OCI-M1 (cell line): ENCODE measurements at regions not wholly inside any gene's neighbourhood (a gene's known extent, or its start where the extent isn't known, plus 50 kb on each side); places are given as distances from the start of the nearest gene placed in this dataset.
A peak's percentile ranks its signal among the peaks of the same experiment; 100 is the strongest.

Experiments
- DNase-seq: peaks from one replicate; lab custom pipeline; 2025; lab: John Stamatoyannopoulos, UW

DNA sequence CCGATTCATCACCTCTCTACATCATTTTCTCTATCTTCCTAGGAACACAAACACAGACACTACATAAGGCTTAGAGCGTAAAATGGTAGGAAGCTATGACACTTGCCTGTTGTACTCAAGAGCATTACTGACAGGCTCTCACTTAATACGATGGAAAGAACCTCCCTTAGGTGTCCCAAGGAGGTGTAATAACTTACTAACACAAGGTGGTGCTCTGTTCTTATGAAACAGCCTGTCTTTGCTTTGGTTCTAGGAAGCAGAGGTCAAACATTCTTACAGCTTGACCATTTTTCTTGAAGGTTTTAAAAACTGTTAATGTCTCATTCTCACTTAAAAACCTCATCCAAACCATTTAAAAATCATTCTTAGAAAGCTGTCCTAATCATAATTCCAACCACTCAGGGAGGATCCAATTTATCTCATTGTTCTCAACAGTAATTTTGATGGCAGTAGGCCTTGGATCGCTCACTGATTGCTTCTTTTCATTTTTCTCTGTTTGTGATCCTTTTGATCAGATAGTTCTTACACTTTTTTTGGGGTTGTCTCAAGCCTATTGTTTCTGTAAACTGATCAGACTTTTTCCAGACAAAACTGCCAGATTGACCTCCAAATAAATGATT is 317.8 kb upstream of the AGTR1 start:
- peak; percentile 62 for DNase-seq

DNA sequence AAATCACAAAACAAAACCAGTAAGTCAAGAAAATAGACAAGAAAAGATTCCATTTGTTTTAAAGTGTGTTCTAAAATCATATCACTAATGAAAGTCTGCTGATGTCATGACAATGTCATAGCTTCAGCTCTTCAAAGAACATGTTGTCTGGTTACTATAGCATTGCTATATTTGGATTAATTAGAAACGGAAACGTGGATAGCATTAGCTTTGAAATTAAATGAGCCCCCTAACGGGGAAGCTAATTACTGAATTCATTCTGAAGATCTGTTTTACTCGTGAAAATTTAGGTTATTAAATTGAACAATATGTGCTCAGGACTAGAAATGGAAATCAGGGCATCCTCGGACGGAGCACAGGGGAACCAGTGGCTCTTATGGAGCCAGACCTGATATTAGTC is 316.7 kb upstream of the AGTR1 start:
- DNase-seq, result no peak

DNA sequence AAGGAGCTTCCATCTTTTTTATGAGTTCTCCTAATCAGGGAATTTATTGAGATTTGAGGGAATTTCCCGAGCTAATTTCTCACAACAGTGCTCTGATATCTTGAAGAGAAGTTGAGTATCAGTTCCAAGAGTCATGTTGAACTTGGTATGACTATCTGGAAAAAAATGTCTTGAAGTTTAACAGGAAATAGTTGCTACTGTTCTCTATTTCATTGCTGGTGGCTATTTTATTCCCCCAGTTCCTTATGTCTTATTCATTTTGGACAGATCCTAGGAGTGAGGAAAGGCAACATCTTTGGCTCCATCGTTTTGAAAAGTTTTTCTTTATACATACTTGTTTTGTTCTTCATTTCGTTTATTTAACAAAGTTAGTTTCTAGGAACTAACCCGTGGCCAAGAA is 307.8 kb upstream of the AGTR1 start:
- no peak for DNase-seq

DNA sequence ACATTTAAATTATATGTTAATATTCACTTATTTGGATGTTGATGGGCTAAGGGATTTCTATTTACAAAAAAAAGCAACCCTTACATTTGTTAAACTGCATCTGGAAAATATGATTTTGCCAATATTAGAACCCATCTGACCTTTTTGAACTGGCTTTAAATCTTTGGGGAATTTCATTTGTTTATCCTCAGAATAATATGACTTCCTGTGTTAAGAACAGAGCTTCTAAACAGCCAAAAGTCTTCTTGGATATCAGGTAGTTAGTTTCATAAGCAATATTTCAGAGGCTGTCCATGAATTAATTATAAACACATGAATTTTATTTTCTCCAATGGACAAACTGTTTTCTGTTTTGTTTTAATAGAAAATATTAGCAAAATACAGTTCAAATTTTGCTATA is 301.9 kb upstream of the AGTR1 start:
- DNase-seq, result no peak

DNA sequence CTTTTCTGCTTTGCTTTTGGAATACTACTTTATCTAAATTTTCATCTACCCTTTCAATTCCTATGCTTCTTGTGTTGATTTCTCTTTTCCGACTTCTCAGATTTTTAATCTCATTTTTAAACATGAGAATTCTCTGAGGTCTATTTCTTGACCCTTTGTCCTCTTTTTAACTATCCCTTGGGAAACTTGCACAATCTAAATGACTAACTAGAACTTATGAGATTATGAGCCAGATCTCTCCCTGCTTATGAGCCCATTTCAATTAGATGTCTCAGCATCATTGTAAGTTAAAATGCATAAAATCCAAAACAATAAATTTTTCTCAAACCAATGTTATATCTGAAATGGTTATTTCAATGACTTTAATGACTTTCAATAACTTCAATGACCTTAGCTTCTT is 296.9 kb upstream of the AGTR1 start:
- no peak for DNase-seq

DNA sequence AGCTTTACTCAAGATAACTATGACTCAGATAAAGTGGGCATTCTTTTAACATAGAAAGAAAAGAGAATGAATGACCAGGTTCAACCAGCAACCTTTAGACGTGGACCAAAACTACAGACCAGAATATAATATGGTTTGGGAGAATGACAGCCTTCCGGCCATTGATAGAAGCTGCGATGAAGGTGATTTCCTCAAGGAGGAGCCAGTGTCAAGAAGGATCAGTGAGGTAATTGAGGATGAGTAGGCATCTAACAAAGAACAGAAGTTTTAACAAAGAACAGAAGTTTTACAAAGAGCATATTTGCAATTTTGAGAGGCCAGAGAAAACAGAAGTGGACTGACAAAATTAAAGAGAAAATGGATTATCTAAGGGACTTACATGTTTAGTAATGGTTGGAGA is 289.0 kb upstream of the AGTR1 start:
- DNase-seq, result no peak

DNA sequence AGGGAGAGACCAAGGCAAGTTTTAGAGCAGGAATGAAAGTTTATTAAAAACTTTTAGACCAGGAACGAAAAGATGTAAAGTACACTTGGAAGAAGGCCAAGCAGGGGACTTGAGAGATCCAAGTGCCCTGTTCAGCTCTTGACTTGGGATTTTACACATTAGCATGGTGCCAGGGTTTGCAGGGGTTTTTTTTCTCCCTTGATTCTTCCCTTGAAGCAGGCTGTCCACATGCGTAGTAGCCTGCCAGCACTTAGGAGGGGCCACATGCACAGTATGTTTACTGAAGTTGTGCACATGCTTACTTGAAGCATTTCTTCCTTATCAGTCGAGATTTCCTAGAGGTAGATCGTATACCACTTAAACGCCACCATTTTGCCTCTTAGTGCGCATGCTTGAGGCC is 277.5 kb upstream of the AGTR1 start:
- DNase-seq, result no peak

DNA sequence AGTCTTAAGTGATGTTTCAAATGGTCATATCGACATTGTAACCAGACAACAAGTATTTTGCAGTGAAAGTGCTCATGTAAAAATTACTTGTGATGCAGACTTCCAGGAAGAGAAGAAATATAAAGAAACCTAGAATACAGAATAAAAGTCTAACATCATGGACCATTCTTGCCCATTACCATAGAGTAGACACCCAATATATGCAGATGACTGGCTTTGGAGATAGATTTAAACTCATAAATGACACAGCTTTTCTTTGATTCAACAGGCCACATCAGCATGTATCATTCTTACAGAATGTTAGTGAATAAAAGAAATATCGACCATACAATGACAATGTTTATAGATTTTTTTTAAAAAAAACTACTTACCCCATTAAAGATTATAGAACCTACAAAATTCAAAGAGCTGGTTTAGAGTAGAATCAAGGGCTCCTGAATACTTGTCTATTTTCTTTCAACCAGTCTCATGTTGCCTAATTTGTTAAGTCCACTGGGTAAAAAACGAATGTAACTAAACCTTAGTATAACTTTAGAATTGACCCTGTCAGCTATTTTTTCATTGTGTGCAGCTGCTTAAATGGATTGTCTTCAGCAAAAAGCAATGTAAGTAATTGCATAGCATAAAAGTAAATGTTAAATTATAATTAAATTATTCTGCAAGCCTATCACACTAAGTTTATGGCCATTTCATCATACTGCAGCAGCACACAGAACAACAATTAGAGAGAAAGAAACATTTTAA is 268.7 kb upstream of the AGTR1 start:
- no peak for DNase-seq

DNA sequence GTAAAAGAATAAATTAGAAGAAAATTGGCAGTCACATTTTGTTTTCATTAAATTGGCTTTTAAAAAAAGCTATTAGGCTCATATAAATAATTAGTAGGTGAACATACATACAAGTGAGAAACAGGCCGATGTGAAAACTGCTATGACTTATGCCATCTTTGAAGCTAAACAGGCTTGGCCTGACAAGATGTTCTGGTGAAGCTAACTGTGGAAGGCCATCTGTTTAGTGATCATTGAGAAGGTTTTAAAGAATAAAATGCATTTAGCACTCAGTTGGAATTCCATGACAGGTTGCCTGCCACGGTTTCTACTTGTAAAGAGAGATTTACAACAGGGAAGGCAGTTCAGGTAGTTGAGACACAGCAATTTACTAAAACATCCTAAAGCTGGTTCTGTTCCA is 264.0 kb upstream of the AGTR1 start:
- no peak for DNase-seq

DNA sequence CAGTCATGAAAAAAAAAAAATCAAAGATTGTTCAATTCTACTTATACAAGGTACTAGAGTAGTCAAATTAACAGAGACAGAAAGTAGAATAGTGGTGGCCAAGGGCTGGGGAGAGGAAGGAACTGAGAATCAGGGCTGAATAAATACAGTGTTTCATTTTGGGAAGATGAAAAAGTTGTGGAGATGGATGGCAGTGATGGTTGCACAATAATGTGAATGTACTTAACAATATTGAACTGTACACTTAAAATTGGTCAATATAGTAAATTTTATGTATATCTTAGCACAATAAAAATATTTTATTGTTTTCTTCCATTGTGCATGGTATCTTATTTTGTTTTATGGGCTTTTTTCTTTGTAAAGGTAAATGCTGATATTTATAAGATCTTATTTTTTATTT is 262.2 kb upstream of the AGTR1 start:
- DNase-seq, result no peak

DNA sequence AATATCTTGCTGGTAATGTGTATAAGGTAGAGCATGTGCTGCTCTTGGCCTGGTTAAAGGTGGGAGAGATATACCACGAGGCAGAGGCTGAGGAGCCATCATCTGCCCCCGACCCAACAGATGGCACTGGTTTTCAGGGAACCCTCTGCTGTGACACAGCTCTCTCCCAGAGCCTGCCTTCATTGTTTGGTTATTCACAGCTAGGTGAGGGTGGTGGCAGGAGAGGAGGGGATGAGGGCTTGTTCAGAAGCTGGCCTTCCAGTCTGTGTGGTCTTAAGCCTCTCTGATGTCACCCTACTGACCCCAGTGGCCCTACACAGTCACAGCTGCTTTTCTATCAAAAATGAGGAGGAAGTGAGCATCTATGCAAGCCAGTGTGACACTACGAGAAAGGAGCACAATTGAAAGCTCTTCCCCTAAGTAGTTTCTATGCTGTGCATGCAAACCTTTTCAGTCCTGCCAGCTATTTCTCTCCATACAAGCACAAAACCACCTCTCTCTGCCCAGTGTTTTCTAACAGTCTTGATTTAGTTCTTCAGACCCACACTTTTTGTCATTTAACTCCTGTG is 258.4 kb upstream of the AGTR1 start:
- no peak for DNase-seq

DNA sequence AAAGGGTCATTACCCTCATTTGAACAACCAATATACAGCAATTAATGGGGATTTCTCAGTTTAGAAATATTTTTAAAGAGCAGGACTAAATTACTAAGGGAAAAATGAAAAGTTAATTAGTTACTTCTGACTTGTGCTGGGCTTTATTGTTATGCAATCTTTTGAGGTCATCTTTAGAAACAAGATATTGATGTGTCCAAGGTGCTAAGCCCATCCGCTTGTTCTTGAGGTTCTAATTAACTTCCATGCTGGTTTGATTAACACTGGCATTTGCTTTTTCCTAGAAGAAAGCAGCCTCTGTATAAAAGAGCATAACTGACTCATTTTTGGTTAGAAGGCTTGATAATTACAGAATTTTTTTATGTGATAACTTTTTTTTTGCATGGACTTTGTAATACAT is 256.5 kb upstream of the AGTR1 start:
- no peak for DNase-seq

DNA sequence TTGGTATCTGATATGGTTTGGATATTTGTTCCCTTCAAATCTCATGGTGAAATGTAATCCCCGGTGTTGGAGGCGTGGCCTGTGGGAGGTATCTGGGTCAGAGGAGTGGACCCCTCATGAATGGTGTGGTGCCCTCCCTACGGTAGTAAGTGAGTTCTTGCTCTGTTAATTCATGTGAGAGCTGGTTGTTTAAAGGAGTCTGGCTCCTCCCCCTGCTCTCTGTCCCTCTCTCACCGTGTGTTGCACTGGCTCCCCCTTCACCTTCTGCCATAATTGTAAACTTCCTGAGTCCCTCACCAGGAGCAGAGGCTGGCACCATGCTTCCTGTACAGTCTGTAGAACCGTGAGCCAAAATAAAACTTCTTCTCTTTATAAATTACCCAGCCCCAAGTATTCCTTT is 246.9 kb upstream of the AGTR1 start:
- DNase-seq, result no peak

DNA sequence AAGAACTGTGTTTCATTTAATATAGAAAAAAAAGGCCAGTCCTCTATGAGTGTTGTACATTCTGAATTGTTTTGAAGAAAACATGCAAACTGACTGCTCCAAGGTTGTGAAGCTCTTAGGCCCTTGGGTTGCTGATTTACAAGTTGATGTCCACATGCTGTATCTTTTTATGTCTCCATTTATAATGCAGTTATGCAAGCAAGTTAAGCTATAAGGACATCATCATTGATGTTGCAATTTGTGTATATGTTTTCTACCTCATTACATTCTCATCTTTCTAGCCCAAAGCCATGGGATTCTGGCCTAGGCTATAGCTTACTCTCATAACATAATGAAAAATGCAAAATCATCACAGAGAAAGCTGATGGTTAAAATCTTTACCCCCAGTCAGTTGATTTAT is 245.7 kb upstream of the AGTR1 start:
- DNase-seq, result no peak

DNA sequence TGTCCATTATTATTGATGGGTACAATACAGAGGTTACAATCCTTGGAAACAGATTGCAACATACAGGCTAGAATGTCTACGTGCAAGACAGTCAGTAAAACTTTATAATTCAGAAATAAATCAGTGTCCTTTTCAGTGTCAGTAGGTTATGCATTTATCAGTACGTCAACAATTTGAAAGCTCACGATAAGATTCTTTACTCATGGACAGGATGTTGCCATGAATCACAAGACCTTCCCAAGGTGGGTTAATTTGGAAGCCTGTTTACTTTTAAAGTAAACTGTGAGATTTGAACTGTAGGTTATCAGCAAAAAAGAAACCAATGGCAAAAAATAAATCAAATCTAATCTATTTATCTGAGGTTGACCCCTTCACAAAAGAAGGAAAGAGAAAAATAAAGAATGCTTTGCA is 243.9 kb upstream of the AGTR1 start:
- no peak for DNase-seq

DNA sequence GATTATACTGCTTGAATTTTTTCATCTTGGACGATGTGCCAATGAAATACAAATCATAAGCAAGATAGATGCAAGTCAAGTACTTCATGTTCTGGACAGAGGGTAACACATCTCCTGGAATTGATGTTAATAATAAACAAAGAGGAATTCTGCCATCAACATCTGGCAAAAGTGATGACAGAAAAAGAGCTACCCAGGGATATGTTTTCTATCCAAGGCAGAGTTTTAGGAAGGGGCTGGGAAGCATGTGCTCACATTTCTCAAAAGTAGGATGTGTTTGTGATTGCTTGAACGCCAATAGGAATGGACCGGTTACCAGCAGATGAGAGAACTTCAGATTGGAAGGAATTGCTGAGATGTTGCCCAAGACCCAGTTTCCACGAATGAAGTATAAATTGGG is 242.6 kb upstream of the AGTR1 start:
- no peak for DNase-seq

DNA sequence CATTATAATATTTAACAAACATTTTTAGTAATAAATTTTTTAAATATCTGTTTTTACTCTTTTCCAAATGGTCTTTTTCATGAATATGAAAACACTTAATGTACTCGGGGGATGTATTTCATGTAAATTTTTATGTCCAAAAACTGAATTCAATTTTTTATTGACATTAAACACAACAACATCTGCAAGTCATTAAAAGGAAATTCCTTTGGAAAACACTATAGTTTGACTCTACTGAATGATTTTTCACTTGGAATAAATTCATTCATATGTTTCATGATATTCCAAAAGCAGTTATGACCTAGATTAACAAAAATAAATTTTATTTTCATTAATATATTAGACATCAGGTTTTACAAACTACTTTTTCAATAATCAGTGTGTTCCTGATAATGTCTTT is 239.8 kb upstream of the AGTR1 start:
- DNase-seq, result no peak

DNA sequence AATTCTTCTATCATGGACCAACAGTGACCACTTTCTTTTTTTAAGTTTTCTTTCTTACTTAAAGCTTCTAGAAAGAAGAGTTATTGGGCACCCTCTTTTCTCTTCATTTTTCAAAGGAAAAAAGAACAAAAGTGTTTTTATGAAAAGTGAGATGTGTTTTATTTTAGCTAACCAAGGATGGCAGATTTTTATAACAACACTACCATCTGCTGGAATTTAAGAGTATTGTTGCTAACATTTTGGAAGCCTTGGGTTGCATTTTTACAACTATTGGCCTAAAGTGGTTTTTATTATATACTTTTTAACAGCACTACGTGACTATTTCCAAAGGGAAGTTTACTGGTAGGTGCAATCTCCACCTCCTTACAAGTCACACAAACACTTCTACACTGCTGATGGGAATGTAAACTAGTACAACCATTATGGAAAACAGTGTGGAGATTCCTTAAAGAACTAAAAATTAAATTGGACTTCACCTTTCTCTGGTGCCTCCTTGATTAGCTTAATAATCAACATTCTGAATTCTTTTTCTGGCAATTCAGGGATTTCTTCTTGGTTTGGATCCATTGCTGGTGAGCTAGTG is 237.7 kb upstream of the AGTR1 start:
- peak; percentile 25 for DNase-seq

DNA sequence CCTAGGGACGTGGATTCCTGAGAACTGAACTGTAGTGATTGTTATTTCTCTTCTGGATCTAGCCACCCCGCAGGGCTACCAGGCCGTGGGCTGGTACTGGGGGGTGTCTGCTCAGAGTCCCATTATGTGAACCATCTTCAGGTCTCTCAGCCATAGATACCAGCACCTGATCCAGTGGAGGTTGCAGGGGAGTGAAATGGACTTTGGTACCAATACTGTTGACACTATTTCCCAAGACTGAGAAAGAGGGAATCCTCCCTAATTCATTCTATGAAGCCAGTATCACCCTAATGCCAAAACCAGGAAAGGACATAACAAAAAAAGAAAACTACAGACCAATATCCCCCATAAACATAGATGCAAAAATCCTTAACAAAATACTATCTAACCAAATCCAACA is 237.0 kb upstream of the AGTR1 start:
- DNase-seq, result no peak

DNA sequence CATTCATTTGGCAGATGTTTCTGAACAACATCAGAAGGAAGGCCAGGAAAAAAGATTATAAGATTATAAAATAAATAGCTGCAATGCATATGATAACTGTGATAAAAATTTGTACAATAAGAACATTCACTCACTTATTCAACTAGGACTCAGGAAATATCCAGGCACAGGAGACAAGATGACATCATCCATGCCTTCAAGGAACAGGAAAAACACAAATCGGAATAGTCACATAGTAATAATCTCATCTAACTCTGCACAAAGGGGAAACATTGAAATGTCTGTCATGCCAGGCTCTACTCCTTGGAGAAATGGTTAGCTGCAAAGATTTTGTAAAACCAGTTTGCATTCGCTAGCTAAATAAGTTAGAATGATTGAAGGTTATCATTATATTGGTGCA is 233.5 kb upstream of the AGTR1 start:
- DNase-seq, result no peak

DNA sequence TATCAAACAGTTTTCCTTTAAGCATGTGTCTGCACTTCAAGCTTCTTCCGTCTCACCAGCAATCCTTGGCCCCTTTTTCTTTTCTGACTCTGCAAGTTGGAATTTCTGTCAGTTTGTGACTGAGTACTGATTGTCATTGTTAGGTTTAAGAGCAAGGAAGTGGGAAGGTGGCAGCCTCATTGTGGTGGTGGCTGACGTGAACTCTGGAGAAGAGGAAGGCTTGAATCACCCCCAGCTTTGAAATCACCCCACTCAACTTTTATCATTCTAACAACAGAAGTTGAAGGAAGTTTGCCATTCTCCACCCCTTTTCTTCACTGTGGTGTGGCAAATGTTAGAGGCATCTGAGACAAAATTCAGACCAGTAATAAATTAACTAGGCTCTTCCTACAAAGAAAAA is 231.6 kb upstream of the AGTR1 start:
- DNase-seq, result peak; percentile 51

DNA sequence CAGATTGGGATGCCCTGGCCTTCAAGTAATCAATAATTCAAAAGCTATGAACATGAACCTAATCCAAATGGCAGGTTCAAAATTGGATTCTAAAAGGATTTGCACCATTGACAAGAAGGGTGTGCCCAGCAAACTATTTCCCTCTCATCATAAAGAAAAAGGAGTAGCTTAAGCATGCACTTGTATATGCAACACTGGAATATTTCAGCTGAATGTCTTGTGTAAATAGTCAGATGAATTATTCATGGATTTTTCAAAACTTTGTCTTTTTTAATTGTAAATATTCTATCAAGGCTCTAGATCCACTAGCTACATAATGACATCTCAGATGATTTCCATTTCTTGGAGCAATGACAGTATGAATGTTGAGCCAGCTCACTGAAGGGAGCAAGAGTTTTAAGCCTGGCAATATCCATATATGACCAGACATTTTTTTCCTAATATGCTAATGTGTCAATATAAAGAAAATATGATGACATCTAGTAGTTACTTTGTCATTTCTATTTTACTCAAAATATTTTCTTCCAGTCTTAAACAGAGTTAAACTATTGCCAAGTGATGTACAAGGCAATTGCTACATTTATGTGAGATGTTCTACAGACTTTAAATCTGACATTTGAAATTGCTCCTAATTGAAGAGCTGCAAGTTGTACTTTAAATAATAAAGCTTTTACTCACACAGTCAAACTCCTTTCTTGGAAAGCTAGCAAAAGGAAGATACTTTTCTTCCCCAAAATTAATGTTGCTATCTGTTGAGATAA is 230.5 kb upstream of the AGTR1 start:
- DNase-seq, result no peak

DNA sequence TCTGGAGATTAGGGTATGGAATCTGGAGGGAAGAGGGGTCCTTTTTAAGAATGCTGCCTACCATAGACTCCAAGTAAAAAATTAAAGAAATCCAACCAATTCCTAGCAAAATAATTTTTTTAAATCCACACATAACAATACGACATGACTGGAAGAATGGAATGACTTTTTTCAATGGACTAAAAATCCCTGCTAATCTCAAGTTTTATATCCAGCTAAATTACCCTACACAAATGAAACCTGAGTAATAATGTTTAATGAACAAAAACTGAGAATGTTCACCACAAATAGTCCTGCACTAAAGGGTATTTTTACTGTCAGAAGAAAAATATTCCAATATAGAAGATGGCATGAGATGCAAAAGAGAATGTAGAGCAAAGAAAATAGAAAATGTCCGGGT is 220.3 kb upstream of the AGTR1 start:
- DNase-seq, result no peak
